BE2C (cell line): ENCODE measurements at regions not wholly inside any gene's neighbourhood (a gene's known extent, or its start where the extent isn't known, plus 50 kb on each side); places are given as distances from the start of the nearest gene placed in this dataset.

Experiments used
- DNase-seq: peaks from one replicate; pipeline ENCODE4 v3.0.0-alpha.2; 2020
- H3K27me3 ChIP-seq: fragments of 250-450 bp; sonication (Bioruptor Pico); 2 replicates; pipeline ENCODE4 v1.5.1; 2020; ENCODE audit warnings: mild to moderate bottlenecking
- H3K36me3 ChIP-seq: fragments of 250-450 bp; sonication (Bioruptor Pico); 2 replicates; pipeline ENCODE4 v1.5.1; 2020; ENCODE audit warnings: mild to moderate bottlenecking
- H3K4me1 ChIP-seq: fragments of 250-450 bp; sonication (Bioruptor Pico); 2 replicates; pipeline ENCODE4 v1.5.1; 2020
- H3K4me3 ChIP-seq: 2 replicates; pipeline ENCODE4 v1.5.1; 2011; ENCODE audit warnings: low read depth, low read length
- H3K9me3 ChIP-seq: fragments of 250-450 bp; sonication (Bioruptor Pico); 2 replicates; pipeline ENCODE4 v1.5.1; 2020
- CTCF ChIP-seq: IDR thresholded peaks from 2 replicates; pipeline ENCODE4 v1.5.1; 2012; ENCODE audit warnings: mild to moderate bottlenecking, low read depth, low read length

- no peaks in the 10 kb centered on the region for H3K9me3 ChIP-seq
- H3K36me3 ChIP-seq, result no peaks in the 10 kb centered on the region
- H3K4me3 ChIP-seq, result no peak overlapping the region
- no peaks in the 10 kb centered on the region for H3K4me1 ChIP-seq
- no peak for TF ChIP-seq CTCF
- no peak for DNase-seq
- H3K27me3 ChIP-seq, result no peaks in the 10 kb centered on the region
Observed at GRCh38 chr5:159385536-159385935, 55.2 kb upstream of the IL12B start.

- Histone ChIP-seq H3K36me3 (no peaks in the 10 kb centered on the region), H3K9me3 (no peaks in the 10 kb centered on the region), H3K27me3 (no peaks in the 10 kb centered on the region), H3K4me3 (no peak overlapping the region), H3K4me1 (no peaks in the 10 kb centered on the region)
- DNase-seq, result no peak
- TF ChIP-seq CTCF, result no peak
Observed at GRCh38 chr5:159386028-159386711, 55.9 kb upstream of the IL12B start.

GRCh38 chr5:159392871-159393270 lies 62.6 kb upstream of the IL12B start:
- no peaks in the 10 kb centered on the region for H3K9me3 ChIP-seq
- DNase-seq, result no peak
- H3K4me3 ChIP-seq, result no peak overlapping the region
- no peaks in the 10 kb centered on the region for H3K36me3 ChIP-seq
- H3K27me3 ChIP-seq, result peaks cover 6% of the 10 kb centered on the region
- no peaks in the 10 kb centered on the region for H3K4me1 ChIP-seq
- no peak for TF ChIP-seq CTCF

- no peak for TF ChIP-seq CTCF
- Histone ChIP-seq H3K36me3 (no peaks in the 10 kb centered on the region), H3K4me3 (no peak overlapping the region), H3K9me3 (no peaks in the 10 kb centered on the region), H3K27me3 (peaks cover 6% of the 10 kb centered on the region), H3K4me1 (no peaks in the 10 kb centered on the region)
- no peak for DNase-seq
Observed at GRCh38 chr5:159393854-159394274, 63.6 kb upstream of the IL12B start.

GRCh38 chr5:159395202-159395601 lies 64.9 kb upstream of the IL12B start:
- H3K36me3 ChIP-seq, result no peaks in the 10 kb centered on the region
- DNase-seq, result no peak
- no peak overlapping the region for H3K4me3 ChIP-seq
- TF ChIP-seq CTCF, result no peak
- peaks cover 9% of the 10 kb centered on the region for H3K27me3 ChIP-seq
- no peaks in the 10 kb centered on the region for H3K4me1 ChIP-seq
- no peaks in the 10 kb centered on the region for H3K9me3 ChIP-seq

- no peak for TF ChIP-seq CTCF
- no peaks in the 10 kb centered on the region for H3K36me3 ChIP-seq
- peaks cover 9% of the 10 kb centered on the region for H3K27me3 ChIP-seq
- no peaks in the 10 kb centered on the region for H3K4me1 ChIP-seq
- H3K4me3 ChIP-seq, result no peak overlapping the region
- no peaks in the 10 kb centered on the region for H3K9me3 ChIP-seq
- DNase-seq, result no peak
Observed at GRCh38 chr5:159398936-159399335, 68.6 kb upstream of the IL12B start.
